Urinary bladder (tissue), 3 donors: ENCODE measurements at regions not wholly inside any gene's neighbourhood (a gene's known extent, or its start where the extent isn't known, plus 50 kb on each side); places are given as distances from the start of the nearest gene placed in this dataset.
"Not testable (repeated sequence)": the region's sequence is repeated elsewhere in the genome, so short reads cannot be mapped to it uniquely, and the experiment has no call there.

Source experiments
- DNase-seq: peaks from one replicate; pipeline ENCODE4 v3.0.0-alpha.2; 2015; ENCODE audit errors: extremely low spot score
- H3K27ac ChIP-seq: one replicate; pipeline ENCODE4 v1.5.1; 2013; ENCODE audit warnings: low read depth, mild to moderate bottlenecking, moderate library complexity
- H3K36me3 ChIP-seq: one replicate; pipeline ENCODE4 v1.6.1; 2013; ENCODE audit warnings: mild to moderate bottlenecking, moderate library complexity; ENCODE audit not compliant: insufficient read depth
- H3K4me1 ChIP-seq: one replicate; pipeline ENCODE4 v1.6.1; 2013; ENCODE audit warnings: mild to moderate bottlenecking, moderate library complexity; ENCODE audit not compliant: insufficient read depth
- H3K4me3 ChIP-seq: one replicate; pipeline ENCODE4 v1.5.1; 2013; ENCODE audit warnings: low read depth, low read length
- WGBS: extraction: QIAGEN DNeasy Blood & Tissue Kit; methylation state at CpG from one replicate; pipeline ENCODE4 v1.1.7; 2013; 5-methylcytosine and 5-hydroxymethylcytosine counted together
- donor health status: healthy with polysubstance abuse.
- donor health status: healthy.

GRCh38 chr6:159529934-159530333 is 163.1 kb downstream of the SOD2 start:
- Histone ChIP-seq H3K27ac (no peak overlapping the region), H3K4me3 (no peak overlapping the region), H3K4me1 (no peaks in the 10 kb centered on the region), H3K36me3 (no peaks in the 10 kb centered on the region)
- 35% methylated on average over 7 of the region's 7 CpGs for WGBS
- DNase-seq, result peak; percentile 11

- no peak overlapping the region for H3K4me3 ChIP-seq
- 100% methylated on average over 1 of the region's 1 CpG for WGBS
- H3K36me3 ChIP-seq, result no peaks in the 10 kb centered on the region
- no peak for DNase-seq
- no peak overlapping the region for H3K27ac ChIP-seq
- no peaks in the 10 kb centered on the region for H3K4me1 ChIP-seq
Measured at GRCh38 chr6:159527351-159527750, 165.7 kb downstream of the SOD2 start.

GRCh38 chr6:159525445-159526025 is 167.5 kb downstream of the SOD2 start:
- no peak overlapping the region for H3K4me3 ChIP-seq
- H3K27ac ChIP-seq, result no peak overlapping the region
- no peaks in the 10 kb centered on the region for H3K36me3 ChIP-seq
- WGBS, result 87% methylated on average over 9 of the region's 9 CpGs
- no peaks in the 10 kb centered on the region for H3K4me1 ChIP-seq
- DNase-seq, result no peak

- Histone ChIP-seq H3K4me1 (no peaks in the 10 kb centered on the region), H3K4me3 (no peak overlapping the region), H3K27ac (no peak overlapping the region), H3K36me3 (no peaks in the 10 kb centered on the region)
- WGBS, result 93% methylated on average over 4 of the region's 4 CpGs
- no peak for DNase-seq
Measured at GRCh38 chr6:159522877-159523547, 170.0 kb downstream of the SOD2 start.

GRCh38 chr6:159521962-159522361 is 171.1 kb downstream of the SOD2 start:
- H3K4me3 ChIP-seq, result no peak overlapping the region
- no peaks in the 10 kb centered on the region for H3K36me3 ChIP-seq
- no peak for DNase-seq
- H3K27ac ChIP-seq, result no peak overlapping the region
- H3K4me1 ChIP-seq, result no peaks in the 10 kb centered on the region

GRCh38 chr6:159520002-159520401 is 173.0 kb downstream of the SOD2 start:
- no peak overlapping the region for H3K27ac ChIP-seq
- DNase-seq, result no peak

GRCh38 chr6:159515811-159516210 is 177.2 kb downstream of the SOD2 start:
- not testable (repeated sequence) for H3K36me3 ChIP-seq, H3K4me3 ChIP-seq, DNase-seq, H3K4me1 ChIP-seq, H3K27ac ChIP-seq
- WGBS, result 95% methylated on average over 3 of the region's 3 CpGs

More at GRCh38 chr6:159520002-159520401, 173.0 kb downstream of the SOD2 start:
- Histone ChIP-seq H3K36me3 (no peaks in the 10 kb centered on the region), H3K4me1 (no peaks in the 10 kb centered on the region), H3K4me3 (no peak overlapping the region)

- Histone ChIP-seq H3K4me3 (no peak overlapping the region), H3K27ac (no peak overlapping the region), H3K4me1 (no peaks in the 10 kb centered on the region), H3K36me3 (no peaks in the 10 kb centered on the region)
- no peak for DNase-seq
- 30% methylated on average over 2 of the region's 2 CpGs for WGBS
Measured at GRCh38 chr6:159513914-159514313, 179.1 kb downstream of the SOD2 start.

- no peak for DNase-seq
- no peak overlapping the region for H3K27ac ChIP-seq
- WGBS, result 80% methylated on average over 7 of the region's 7 CpGs
- H3K36me3 ChIP-seq, result no peaks in the 10 kb centered on the region
- H3K4me3 ChIP-seq, result no peak overlapping the region
- no peaks in the 10 kb centered on the region for H3K4me1 ChIP-seq
Measured at GRCh38 chr6:159513074-159513720, 179.8 kb downstream of the SOD2 start.

- H3K36me3 ChIP-seq, result no peaks in the 10 kb centered on the region
- no peak overlapping the region for H3K4me3 ChIP-seq
- DNase-seq, result no peak
- WGBS, result 85% methylated on average over 2 of the region's 2 CpGs
- no peaks in the 10 kb centered on the region for H3K4me1 ChIP-seq
- H3K27ac ChIP-seq, result no peak overlapping the region
Measured at GRCh38 chr6:159512571-159512970, 180.5 kb downstream of the SOD2 start.

- Histone ChIP-seq H3K4me1 (no peaks in the 10 kb centered on the region), H3K36me3 (no peaks in the 10 kb centered on the region), H3K27ac (no peak overlapping the region), H3K4me3 (no peak overlapping the region)
- no peak for DNase-seq
- 90% methylated on average over 2 of the region's 2 CpGs for WGBS
Measured at GRCh38 chr6:159512104-159512503, 180.9 kb downstream of the SOD2 start.

- 78% methylated on average over 8 of the region's 8 CpGs for WGBS
- no peaks in the 10 kb centered on the region for H3K36me3 ChIP-seq
- H3K27ac ChIP-seq, result no peak overlapping the region
- no peaks in the 10 kb centered on the region for H3K4me1 ChIP-seq
- no peak for DNase-seq
- no peak overlapping the region for H3K4me3 ChIP-seq
Measured at GRCh38 chr6:159510141-159510540, 182.9 kb downstream of the SOD2 start.

- 98% methylated on average over 2 of the region's 2 CpGs for WGBS
- Histone ChIP-seq H3K27ac (no peak overlapping the region), H3K4me1 (no peaks in the 10 kb centered on the region), H3K4me3 (no peak overlapping the region), H3K36me3 (no peaks in the 10 kb centered on the region)
- no peak for DNase-seq
Measured at GRCh38 chr6:159508931-159509330, 184.1 kb downstream of the SOD2 start.

- WGBS, result 77% methylated on average over 4 of the region's 4 CpGs
- Histone ChIP-seq H3K27ac (no peak overlapping the region), H3K36me3 (no peaks in the 10 kb centered on the region), H3K4me1 (no peaks in the 10 kb centered on the region), H3K4me3 (no peak overlapping the region)
- DNase-seq, result no peak
Measured at GRCh38 chr6:159506048-159506447, 187.0 kb downstream of the SOD2 start.
